PC-9 (cell line): ENCODE measurements at regions not wholly inside any gene's neighbourhood (a gene's known extent, or its start where the extent isn't known, plus 50 kb on each side); places are given as distances from the start of the nearest gene placed in this dataset.
"Not testable (repeated sequence)": the region's sequence is repeated elsewhere in the genome, so short reads cannot be mapped to it uniquely, and the experiment has no call there.

ENCODE experiments used
- BruUV-seq: library from RNA; stranded (reverse); fragments of 400-500 nt; replicated peaks from 2 replicates; lab custom pipeline; 2021; lab: Mats Ljungman, UMichigan
- CTCF ChIA-PET: fragments of 300-600 bp; sonication (Branson Sonifier 250); formaldehyde crosslinking; loops from one replicate; lab custom pipeline; 2022; ENCODE audit warnings: antibody characterized with exemption; lab: Charles Lee
- POLR2A ChIA-PET: fragments of 300-600 bp; sonication (Branson Sonifier 250); formaldehyde crosslinking; loops from one replicate; lab custom pipeline; 2022; ENCODE audit warnings: antibody characterized with exemption; ENCODE audit not compliant: unreplicated experiment; lab: Charles Lee
- DNase-seq, 2 experiments: peaks; one replicate each; pipeline versions ENCODE4 v3.0.0 to v3.0.0-alpha.2; 2015 to 2022; ENCODE audit warnings: mixed read lengths in 1 of 2
- H2AFZ ChIP-seq: fragments of 200-600 bp; sonication (generic); 2 replicates; pipeline ENCODE4 v1.8.1; 2017; ENCODE audit warnings: antibody characterized with exemption
- H3F3A ChIP-seq: fragments of 200-600 bp; sonication (generic); 2 replicates; pipeline ENCODE4 v1.8.1; 2017; ENCODE audit warnings: antibody characterized with exemption, mild to moderate bottlenecking, low read depth; ENCODE audit not compliant: insufficient read depth
- H3K27ac ChIP-seq: fragments of 200-600 bp; sonication (generic); 2 replicates; pipeline ENCODE4 v1.6.1; 2016; ENCODE audit warnings: mixed run types
- H3K27me3 ChIP-seq: fragments of 200-600 bp; sonication (generic); 2 replicates; pipeline ENCODE4 v1.6.1; 2016; ENCODE audit warnings: low read depth, mixed run types; ENCODE audit not compliant: insufficient read depth
- H3K36me3 ChIP-seq: fragments of 200-600 bp; sonication (generic); 2 replicates; pipeline ENCODE4 v1.6.1; 2016; ENCODE audit warnings: low read depth, mixed run types
- H3K4me1 ChIP-seq: fragments of 200-600 bp; sonication (generic); replicated peaks from 2 replicates; pipeline ENCODE4 v1.6.1; 2016; ENCODE audit warnings: mixed run types; ENCODE audit not compliant: insufficient read depth
- H3K4me2 ChIP-seq: fragments of 200-600 bp; sonication (generic); 2 replicates; pipeline ENCODE4 v1.6.1; 2017; ENCODE audit warnings: mixed run types
- H3K4me3 ChIP-seq: fragments of 200-600 bp; sonication (generic); 2 replicates; pipeline ENCODE4 v1.6.1; 2016; ENCODE audit warnings: mixed run types
- H3K79me2 ChIP-seq: fragments of 200-600 bp; sonication (generic); 2 replicates; pipeline ENCODE4 v1.6.1; 2017; ENCODE audit warnings: low read depth, mixed run types
- H3K9me2 ChIP-seq: fragments of 200-600 bp; sonication (generic); 2 replicates; pipeline ENCODE4 v1.8.1; 2017; ENCODE audit warnings: mild to moderate bottlenecking; ENCODE audit not compliant: insufficient read depth
- H3K9me3 ChIP-seq: fragments of 200-600 bp; sonication (generic); 2 replicates; pipeline ENCODE4 v1.8.1; 2016; ENCODE audit warnings: low read depth; ENCODE audit not compliant: insufficient read depth
- H4K20me1 ChIP-seq: fragments of 200-600 bp; sonication (generic); 2 replicates; pipeline ENCODE4 v1.8.1; 2017; ENCODE audit not compliant: insufficient read depth
- intact Hi-C: fragments of 100-400 bp; cut with micrococcal nuclease; formaldehyde crosslinking; loops from one replicate; pipeline ENCODE4 v1.10.0; 2022; ENCODE audit not compliant: unreplicated experiment

- H3K4me1 ChIP-seq, BruUV-seq, intact Hi-C loops, H3K9me3 ChIP-seq, CTCF ChIA-PET, DNase-seq, H3F3A ChIP-seq, H3K4me2 ChIP-seq, H3K27ac ChIP-seq, H4K20me1 ChIP-seq, H3K79me2 ChIP-seq, H3K4me3 ChIP-seq, POLR2A ChIA-PET, H3K27me3 ChIP-seq, H3K9me2 ChIP-seq, H2AFZ ChIP-seq: not testable (repeated sequence)
- peaks cover 38% of the 10 kb centered on the region for H3K36me3 ChIP-seq
Measured at GRCh38 chr3:195974281-195974680, 65.9 kb upstream of the TNK2 start.

DNA sequence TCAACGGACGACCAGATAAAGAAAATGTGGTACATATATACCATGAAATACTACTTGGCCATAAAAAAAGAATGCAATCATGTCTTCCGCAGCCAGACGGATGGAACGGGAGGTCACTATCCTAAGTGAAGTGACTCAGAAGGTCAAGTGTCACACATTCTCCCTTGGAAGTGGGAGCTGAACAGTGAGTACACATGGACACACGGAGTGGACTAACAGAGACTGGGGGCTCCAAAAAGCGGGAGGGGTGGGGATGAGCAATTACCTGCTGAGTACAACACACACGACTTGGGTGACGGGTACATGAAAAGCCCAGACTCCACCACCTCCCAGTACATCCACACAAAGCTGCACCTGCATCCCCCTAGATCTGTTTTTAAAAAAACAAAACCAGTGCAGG lies 62.5 kb upstream of the TNK2 start:
- peaks cover 32% of the 10 kb centered on the region for H3K36me3 ChIP-seq
- H3K79me2 ChIP-seq, H3K4me2 ChIP-seq, H2AFZ ChIP-seq, H3K4me1 ChIP-seq, H4K20me1 ChIP-seq, H3K4me3 ChIP-seq, H3K27ac ChIP-seq, BruUV-seq, H3K9me3 ChIP-seq, H3F3A ChIP-seq, H3K27me3 ChIP-seq, CTCF ChIA-PET, intact Hi-C loops, H3K9me2 ChIP-seq: not testable (repeated sequence)
- POLR2A ChIA-PET = interaction anchor here (0.6 kb wide), 1 partner anchor 273 kb away, joined by 6 read pairs; no protein-coding TSS in a partner anchor
- peak in 1 of 2 experiments; percentile 23 for DNase-seq

GRCh38 chr3:195969838-195970776 lies 61.8 kb upstream of the TNK2 start:
- H3K4me1 ChIP-seq, H3K4me3 ChIP-seq, H3K9me2 ChIP-seq, H4K20me1 ChIP-seq, H3K4me2 ChIP-seq, H3K27me3 ChIP-seq, H3K79me2 ChIP-seq, intact Hi-C loops, POLR2A ChIA-PET, CTCF ChIA-PET, H3K9me3 ChIP-seq, H3K27ac ChIP-seq, H3F3A ChIP-seq, H2AFZ ChIP-seq: not testable (repeated sequence)
- peak in 1 of 2 experiments; percentile 33 for DNase-seq
- TSS peak; percentile 4 for BruUV-seq
- H3K36me3 ChIP-seq = peaks cover 28% of the 10 kb centered on the region

DNA sequence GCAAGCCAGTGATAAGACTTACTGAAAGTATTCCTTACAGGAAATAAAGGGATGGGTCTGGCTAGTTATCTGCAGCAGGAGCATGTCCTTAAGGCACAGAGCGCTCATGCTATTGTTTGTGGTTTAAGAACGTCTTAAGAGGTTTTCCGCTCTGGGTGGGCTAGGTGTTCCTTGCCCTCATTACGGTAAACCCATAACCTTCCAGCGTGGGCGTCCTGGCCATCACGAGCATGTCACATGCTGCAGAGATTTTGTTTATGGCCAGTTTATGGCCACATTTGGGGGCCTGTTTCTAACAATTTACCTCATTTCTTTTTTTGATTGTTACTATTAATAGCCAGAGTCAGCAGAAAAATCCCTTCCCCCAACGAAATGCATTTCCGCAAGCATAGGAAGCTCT lies 61.0 kb upstream of the TNK2 start:
- H3K27ac ChIP-seq, H3K4me3 ChIP-seq, H3K4me2 ChIP-seq, BruUV-seq, H2AFZ ChIP-seq, H3K9me3 ChIP-seq, H4K20me1 ChIP-seq, H3K27me3 ChIP-seq, H3K9me2 ChIP-seq, CTCF ChIA-PET, POLR2A ChIA-PET, H3F3A ChIP-seq, intact Hi-C loops, H3K79me2 ChIP-seq, H3K4me1 ChIP-seq: not testable (repeated sequence)
- peak in 1 of 2 experiments; percentile 31 for DNase-seq
- H3K36me3 ChIP-seq = peaks cover 33% of the 10 kb centered on the region

GRCh38 chr3:195968104-195968503 lies 59.8 kb upstream of the TNK2 start:
- BruUV-seq, CTCF ChIA-PET, intact Hi-C loops: not testable (repeated sequence)

DNA sequence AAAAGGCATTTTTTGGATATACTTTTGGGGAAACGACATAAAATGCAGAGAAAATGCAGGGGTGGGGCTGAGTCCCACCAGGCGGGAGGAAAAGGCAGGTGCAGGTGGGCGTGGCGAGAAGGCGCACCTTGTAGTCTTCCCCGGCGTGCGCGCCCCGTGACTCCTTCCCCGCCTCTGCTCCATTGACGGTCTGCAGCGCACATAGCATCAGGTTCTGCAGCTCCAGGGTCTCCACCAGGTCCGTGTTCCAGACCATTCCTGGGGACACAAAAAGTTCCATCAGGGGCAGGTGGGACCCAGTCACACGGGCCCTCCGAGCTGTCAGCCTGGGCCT lies 59.0 kb upstream of the TNK2 start:
- H3K79me2 ChIP-seq, H4K20me1 ChIP-seq, intact Hi-C loops, DNase-seq, BruUV-seq, CTCF ChIA-PET, H3K9me2 ChIP-seq, H3F3A ChIP-seq, H3K4me1 ChIP-seq, H3K27me3 ChIP-seq, H3K4me3 ChIP-seq, H3K27ac ChIP-seq, H2AFZ ChIP-seq, H3K9me3 ChIP-seq, H3K4me2 ChIP-seq, POLR2A ChIA-PET: not testable (repeated sequence)
- H3K36me3 ChIP-seq = peaks cover 37% of the 10 kb centered on the region

More at GRCh38 chr3:195968104-195968503, 59.8 kb upstream of the TNK2 start:
- H2AFZ ChIP-seq, H4K20me1 ChIP-seq, H3F3A ChIP-seq, H3K27me3 ChIP-seq, H3K4me1 ChIP-seq, POLR2A ChIA-PET, H3K79me2 ChIP-seq, H3K27ac ChIP-seq, H3K4me3 ChIP-seq, H3K9me2 ChIP-seq, H3K9me3 ChIP-seq, H3K4me2 ChIP-seq: not testable (repeated sequence)
- peaks cover 32% of the 10 kb centered on the region for H3K36me3 ChIP-seq
- DNase-seq = peak in 1 of 2 experiments; percentile 28

- H3F3A ChIP-seq, H3K79me2 ChIP-seq, H3K4me3 ChIP-seq, H3K9me2 ChIP-seq, intact Hi-C loops, DNase-seq, H3K9me3 ChIP-seq, CTCF ChIA-PET, BruUV-seq, H2AFZ ChIP-seq, H3K4me2 ChIP-seq, H3K4me1 ChIP-seq, POLR2A ChIA-PET, H3K27ac ChIP-seq, H4K20me1 ChIP-seq, H3K27me3 ChIP-seq: not testable (repeated sequence)
- H3K36me3 ChIP-seq = peaks cover 36% of the 10 kb centered on the region
Measured at GRCh38 chr3:195966563-195967386, 58.4 kb upstream of the TNK2 start.
